AG04449 (cell line): ENCODE measurements at regions not wholly inside any gene's neighbourhood (a gene's known extent, or its start where the extent isn't known, plus 50 kb on each side); places are given as distances from the start of the nearest gene placed in this dataset.

Source experiments
- CTCF ChIA-PET: fragments of 350-600 bp; formaldehyde crosslinking; extraction: SDS; loops from one replicate; lab custom pipeline; 2021; ENCODE audit warnings: antibody characterized with exemption; lab: Yijun Ruan, JAX
- POLR2A ChIA-PET: fragments of 400-600, 350-600 bp; formaldehyde crosslinking; extraction: SDS; loops from one replicate; lab custom pipeline; 2020; ENCODE audit warnings: antibody characterized with exemption, inconsistent platforms; lab: Yijun Ruan, JAX
- DNase-seq: peaks from one replicate; pipeline ENCODE4 v3.0.0-alpha.2; 2010; ENCODE audit warnings: low read depth, low spot score
- H3K4me3 ChIP-seq: 2 replicates; pipeline ENCODE4 v1.5.1; 2011; ENCODE audit warnings: low read depth, mild to moderate bottlenecking, control low read depth, low read length
- CTCF ChIP-seq: IDR thresholded peaks from one replicate; pipeline ENCODE4 v1.5.1; 2011; ENCODE audit warnings: mild to moderate bottlenecking, moderate library complexity, low read length, control low read depth, inconsistent platforms; ENCODE audit not compliant: insufficient read depth; ENCODE audit errors: missing control alignments

DNA sequence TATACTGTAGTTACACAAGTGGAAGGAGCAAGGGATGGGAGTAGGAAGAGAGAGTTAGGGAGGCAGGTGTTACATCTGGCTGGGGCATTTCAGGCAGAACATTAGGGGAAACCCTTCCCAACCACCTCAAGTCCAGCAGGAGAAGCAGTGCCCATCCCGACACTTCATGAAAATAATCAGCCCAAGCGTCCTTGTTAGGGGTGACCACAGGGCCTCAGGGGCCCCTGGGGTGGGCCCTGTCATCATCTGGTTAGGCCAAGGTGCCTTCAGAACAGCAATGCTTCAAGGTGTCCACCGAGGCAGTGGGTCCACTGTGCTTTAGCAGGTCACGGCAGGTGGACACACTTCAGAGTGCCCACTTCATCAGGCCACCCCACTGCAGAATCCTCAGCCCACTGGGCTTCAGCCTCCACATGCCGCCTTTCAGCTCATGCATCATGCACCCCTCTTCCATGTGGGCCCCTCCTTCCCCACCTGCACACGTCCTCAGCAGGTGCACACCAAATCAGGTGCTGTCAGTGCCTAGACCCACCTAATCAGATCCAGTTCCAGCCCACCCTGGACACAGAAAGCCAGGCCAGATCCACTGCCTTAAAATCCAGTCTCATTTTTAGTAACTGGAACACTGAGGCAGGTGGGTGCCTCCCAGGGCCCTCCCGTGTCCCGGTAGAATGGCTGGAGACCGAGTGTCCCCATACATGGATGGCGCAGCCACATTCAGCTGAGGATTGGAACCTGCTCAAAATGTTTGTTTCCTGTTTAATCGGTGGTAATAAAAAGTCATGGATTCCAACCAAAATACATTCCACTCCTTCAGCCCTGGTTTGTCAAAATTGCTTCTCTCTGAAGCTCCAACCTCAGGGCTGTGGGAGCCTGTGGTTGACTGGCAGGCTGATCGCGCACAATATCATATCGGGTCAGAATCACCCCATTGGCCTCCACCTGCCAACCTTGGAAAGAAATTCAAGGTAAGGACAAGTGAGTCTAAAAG, 99.5 kb downstream of the ANKRD60 start:
- no peak overlapping the region for H3K4me3 ChIP-seq
- no peak for TF ChIP-seq CTCF
- CTCF ChIA-PET, result interaction anchor here (0.8 kb wide), 1 partner anchor 475 kb away, joined by 3 read pairs; no protein-coding TSS in a partner anchor
- POLR2A ChIA-PET, result no interaction called here
- DNase-seq, result no peak

GRCh38 chr20:58127701-58128111, 100.7 kb downstream of the ANKRD60 start:
- POLR2A ChIA-PET, result no interaction called here
- CTCF ChIA-PET, result interaction anchor here (0.8 to 1.4 kb wide), 2 partner anchors 14 to 473 kb away, joined by 3 to 4 read pairs; no protein-coding TSS in a partner anchor
- TF ChIP-seq CTCF, result no peak
- no peak for DNase-seq
- no peak overlapping the region for H3K4me3 ChIP-seq

GRCh38 chr20:58125726-58126125, 102.7 kb downstream of the ANKRD60 start:
- no peak for TF ChIP-seq CTCF
- POLR2A ChIA-PET, result no interaction called here
- no peak for DNase-seq
- CTCF ChIA-PET, result interaction anchor here (1.2 kb wide), 1 partner anchor 54 kb away, joined by 3 read pairs; no protein-coding TSS in a partner anchor
- no peak overlapping the region for H3K4me3 ChIP-seq

DNA sequence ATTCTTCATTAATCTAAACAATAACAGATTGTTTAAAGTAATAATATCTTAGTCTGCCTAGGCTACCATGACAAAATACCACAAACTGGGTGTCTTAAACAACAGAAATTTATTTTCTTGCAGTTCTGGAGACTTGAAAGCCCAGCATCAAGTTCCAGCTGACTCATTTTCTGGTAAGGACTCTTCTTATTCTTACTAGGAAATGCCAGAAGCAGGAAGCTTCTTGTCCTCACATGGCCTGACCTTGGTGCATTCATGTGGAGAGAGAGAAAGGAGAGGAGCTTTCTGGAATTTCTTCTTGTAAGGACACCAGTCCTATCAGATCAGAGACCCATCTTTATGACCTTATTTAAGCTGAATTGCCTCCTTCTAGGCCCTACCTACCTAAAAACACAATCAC, 110.5 kb downstream of the ANKRD60 start:
- CTCF ChIA-PET, result no interaction called here

DNA sequence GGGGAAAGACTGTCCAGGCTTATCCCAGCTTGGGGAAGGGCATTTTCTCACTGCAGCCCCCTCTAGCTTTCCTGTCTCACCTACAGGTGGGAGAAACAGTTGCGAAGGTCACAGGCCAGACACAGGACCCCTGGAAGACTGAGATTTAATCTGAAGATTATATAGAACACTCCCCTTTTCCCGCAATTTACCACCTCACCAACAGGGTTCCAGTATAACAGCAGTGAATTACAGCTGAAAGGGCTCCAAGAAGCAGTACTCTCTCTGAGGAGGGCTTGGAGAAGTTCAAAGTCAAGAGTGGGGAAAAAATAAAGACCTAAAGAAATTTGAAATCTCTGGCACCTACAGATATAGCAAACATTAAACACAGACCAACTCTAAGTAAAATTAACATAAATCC, 111.9 kb downstream of the ANKRD60 start:
- POLR2A ChIA-PET, result no interaction called here
- DNase-seq, result no peak
- H3K4me3 ChIP-seq, result no peak overlapping the region
- TF ChIP-seq CTCF, result no peak
- CTCF ChIA-PET, result no interaction called here

More for the DNA sequence above, 110.5 kb downstream of the ANKRD60 start:
- DNase-seq, result no peak
- no peak for TF ChIP-seq CTCF
- POLR2A ChIA-PET, result no interaction called here
- H3K4me3 ChIP-seq, result no peak overlapping the region

GRCh38 chr20:58113716-58114115, 114.7 kb downstream of the ANKRD60 start:
- POLR2A ChIA-PET, result no interaction called here
- no peak for TF ChIP-seq CTCF
- CTCF ChIA-PET, result interaction anchor here (1.1 to 1.7 kb wide), 2 partner anchors 14 to 16 kb away, joined by 3 to 4 read pairs; no protein-coding TSS in a partner anchor
- DNase-seq, result no peak
- no peak overlapping the region for H3K4me3 ChIP-seq
